ENCODE measurements at regions not wholly inside any gene's neighbourhood (a gene's known extent, or its start where the extent isn't known, plus 50 kb on each side); places are given as distances from the start of the nearest gene placed in this dataset.

- Mint-ChIP-seq H3K36me3 (no peaks in the 10 kb centered on the region), H3K9me3 (ENCODE audit: low read depth) (no peaks in the 10 kb centered on the region), H3K4me3 (no peak overlapping the region), H3K27me3 (no peaks in the 10 kb centered on the region), H3K27ac (no peak overlapping the region), H3K4me1 (ENCODE audit: low read depth) (no peaks in the 10 kb centered on the region)
Observed at GRCh38 chr6:139497345-139497961, 123.0 kb upstream of the CITED2 start.

GRCh38 chr6:139496654-139497344 lies 122.4 kb upstream of the CITED2 start:
- no peak overlapping the region for H3K4me3 Mint-ChIP-seq
- H3K36me3 Mint-ChIP-seq = no peaks in the 10 kb centered on the region
- H3K4me1 Mint-ChIP-seq (ENCODE audit: low read depth) = no peaks in the 10 kb centered on the region
- H3K27me3 Mint-ChIP-seq = no peaks in the 10 kb centered on the region
- no peaks in the 10 kb centered on the region for H3K9me3 Mint-ChIP-seq (ENCODE audit: low read depth)
- H3K27ac Mint-ChIP-seq = no peak overlapping the region

GRCh38 chr6:139494376-139494990 lies 120.0 kb upstream of the CITED2 start:
- H3K4me3 Mint-ChIP-seq = no peak overlapping the region
- H3K9me3 Mint-ChIP-seq (ENCODE audit: low read depth) = no peaks in the 10 kb centered on the region
- no peaks in the 10 kb centered on the region for H3K27me3 Mint-ChIP-seq
- peaks cover 5% of the 10 kb centered on the region for H3K4me1 Mint-ChIP-seq (ENCODE audit: low read depth)
- H3K27ac Mint-ChIP-seq = no peak overlapping the region
- H3K36me3 Mint-ChIP-seq = no peaks in the 10 kb centered on the region

- peaks cover 5% of the 10 kb centered on the region for H3K4me1 Mint-ChIP-seq (ENCODE audit: low read depth)
- H3K9me3 Mint-ChIP-seq (ENCODE audit: low read depth) = no peaks in the 10 kb centered on the region
- H3K36me3 Mint-ChIP-seq = no peaks in the 10 kb centered on the region
- no peak overlapping the region for H3K4me3 Mint-ChIP-seq
- peak overlapping the region; percentile 69 for H3K27ac Mint-ChIP-seq
- H3K27me3 Mint-ChIP-seq = no peaks in the 10 kb centered on the region
Observed at GRCh38 chr6:139490482-139490881, 116.0 kb upstream of the CITED2 start.

GRCh38 chr6:139486476-139486799 lies 112.0 kb upstream of the CITED2 start:
- H3K27me3 Mint-ChIP-seq = peaks cover 2% of the 10 kb centered on the region
- H3K4me3 Mint-ChIP-seq = no peak overlapping the region

GRCh38 chr6:139485742-139486475 lies 111.5 kb upstream of the CITED2 start:
- Mint-ChIP-seq H3K36me3 (no peaks in the 10 kb centered on the region), H3K27me3 (peaks cover 2% of the 10 kb centered on the region), H3K27ac (no peak overlapping the region), H3K4me1 (ENCODE audit: low read depth) (peaks cover 5% of the 10 kb centered on the region), H3K9me3 (ENCODE audit: low read depth) (no peaks in the 10 kb centered on the region), H3K4me3 (no peak overlapping the region)

More at GRCh38 chr6:139486476-139486799, 112.0 kb upstream of the CITED2 start:
- Mint-ChIP-seq H3K27ac (no peak overlapping the region), H3K9me3 (ENCODE audit: low read depth) (no peaks in the 10 kb centered on the region), H3K36me3 (no peaks in the 10 kb centered on the region), H3K4me1 (ENCODE audit: low read depth) (peaks cover 5% of the 10 kb centered on the region)

GRCh38 chr6:139485185-139485584 lies 110.7 kb upstream of the CITED2 start:
- no peak overlapping the region for H3K27ac Mint-ChIP-seq
- H3K4me3 Mint-ChIP-seq = no peak overlapping the region
- H3K27me3 Mint-ChIP-seq = peaks cover 2% of the 10 kb centered on the region
- no peaks in the 10 kb centered on the region for H3K9me3 Mint-ChIP-seq (ENCODE audit: low read depth)
- H3K36me3 Mint-ChIP-seq = no peaks in the 10 kb centered on the region
- H3K4me1 Mint-ChIP-seq (ENCODE audit: low read depth) = no peaks in the 10 kb centered on the region

- H3K4me1 Mint-ChIP-seq (ENCODE audit: low read depth) = no peaks in the 10 kb centered on the region
- no peak overlapping the region for H3K27ac Mint-ChIP-seq
- no peaks in the 10 kb centered on the region for H3K36me3 Mint-ChIP-seq
- no peak overlapping the region for H3K4me3 Mint-ChIP-seq
- peaks cover 5% of the 10 kb centered on the region for H3K27me3 Mint-ChIP-seq
- no peaks in the 10 kb centered on the region for H3K9me3 Mint-ChIP-seq (ENCODE audit: low read depth)
Observed at GRCh38 chr6:139483079-139483478, 108.6 kb upstream of the CITED2 start.

GRCh38 chr6:139482287-139482686 lies 107.8 kb upstream of the CITED2 start:
- H3K4me3 Mint-ChIP-seq = no peak overlapping the region
- H3K27ac Mint-ChIP-seq = no peak overlapping the region
- no peaks in the 10 kb centered on the region for H3K36me3 Mint-ChIP-seq
- H3K4me1 Mint-ChIP-seq (ENCODE audit: low read depth) = no peaks in the 10 kb centered on the region
- no peaks in the 10 kb centered on the region for H3K9me3 Mint-ChIP-seq (ENCODE audit: low read depth)
- H3K27me3 Mint-ChIP-seq = peaks cover 5% of the 10 kb centered on the region

- Mint-ChIP-seq H3K27ac (no peak overlapping the region), H3K4me3 (no peak overlapping the region), H3K9me3 (ENCODE audit: low read depth) (no peaks in the 10 kb centered on the region), H3K4me1 (ENCODE audit: low read depth) (no peaks in the 10 kb centered on the region), H3K27me3 (peaks cover 5% of the 10 kb centered on the region), H3K36me3 (no peaks in the 10 kb centered on the region)
Observed at GRCh38 chr6:139480356-139481165, 106.1 kb upstream of the CITED2 start.

- Mint-ChIP-seq H3K9me3 (ENCODE audit: low read depth) (no peaks in the 10 kb centered on the region), H3K36me3 (no peaks in the 10 kb centered on the region), H3K4me3 (no peak overlapping the region), H3K27me3 (peaks cover 5% of the 10 kb centered on the region), H3K27ac (no peak overlapping the region), H3K4me1 (ENCODE audit: low read depth) (no peaks in the 10 kb centered on the region)
Observed at GRCh38 chr6:139479433-139480222, 105.2 kb upstream of the CITED2 start.

- Mint-ChIP-seq H3K27me3 (peaks cover 3% of the 10 kb centered on the region), H3K27ac (no peak overlapping the region), H3K36me3 (no peaks in the 10 kb centered on the region), H3K4me1 (ENCODE audit: low read depth) (no peaks in the 10 kb centered on the region), H3K4me3 (no peak overlapping the region), H3K9me3 (ENCODE audit: low read depth) (no peaks in the 10 kb centered on the region)
Observed at GRCh38 chr6:139475646-139476045, 101.2 kb upstream of the CITED2 start.

- no peaks in the 10 kb centered on the region for H3K36me3 Mint-ChIP-seq
- no peak overlapping the region for H3K27ac Mint-ChIP-seq
- no peaks in the 10 kb centered on the region for H3K4me1 Mint-ChIP-seq (ENCODE audit: low read depth)
- peaks cover 3% of the 10 kb centered on the region for H3K27me3 Mint-ChIP-seq
- no peak overlapping the region for H3K4me3 Mint-ChIP-seq
- no peaks in the 10 kb centered on the region for H3K9me3 Mint-ChIP-seq (ENCODE audit: low read depth)
Observed at GRCh38 chr6:139475241-139475640, 100.8 kb upstream of the CITED2 start.
